Glomerular visceral epithelial cell (primary cell): ENCODE measurements at regions not wholly inside any gene's neighbourhood (a gene's known extent, or its start where the extent isn't known, plus 50 kb on each side); places are given as distances from the start of the nearest gene placed in this dataset.

ENCODE experiments used
- DNase-seq: peaks from one replicate; pipeline ENCODE4 v3.0.0-alpha.2; 2016; ENCODE audit errors: extremely low spot score

DNA sequence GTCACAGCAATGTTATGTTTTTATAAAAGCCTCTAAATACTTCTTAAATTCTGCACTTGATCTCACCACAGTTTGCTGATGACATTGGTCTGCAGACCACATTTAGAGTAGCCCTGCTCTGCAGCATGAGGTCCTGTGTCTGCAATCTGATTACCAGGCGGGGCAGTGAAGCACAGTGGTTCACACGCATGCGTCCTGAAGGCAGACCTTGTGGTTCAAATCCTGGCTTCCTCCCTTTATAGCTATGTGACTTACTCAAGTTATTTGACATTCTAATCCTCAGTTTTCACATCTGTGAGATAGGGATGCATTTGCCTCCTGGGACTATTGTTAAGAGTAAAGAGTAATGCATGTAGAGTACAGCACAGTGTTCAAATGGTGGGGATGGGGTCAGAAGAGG, 50.3 kb downstream of the BMAL2 start:
- DNase-seq: no peak

DNA sequence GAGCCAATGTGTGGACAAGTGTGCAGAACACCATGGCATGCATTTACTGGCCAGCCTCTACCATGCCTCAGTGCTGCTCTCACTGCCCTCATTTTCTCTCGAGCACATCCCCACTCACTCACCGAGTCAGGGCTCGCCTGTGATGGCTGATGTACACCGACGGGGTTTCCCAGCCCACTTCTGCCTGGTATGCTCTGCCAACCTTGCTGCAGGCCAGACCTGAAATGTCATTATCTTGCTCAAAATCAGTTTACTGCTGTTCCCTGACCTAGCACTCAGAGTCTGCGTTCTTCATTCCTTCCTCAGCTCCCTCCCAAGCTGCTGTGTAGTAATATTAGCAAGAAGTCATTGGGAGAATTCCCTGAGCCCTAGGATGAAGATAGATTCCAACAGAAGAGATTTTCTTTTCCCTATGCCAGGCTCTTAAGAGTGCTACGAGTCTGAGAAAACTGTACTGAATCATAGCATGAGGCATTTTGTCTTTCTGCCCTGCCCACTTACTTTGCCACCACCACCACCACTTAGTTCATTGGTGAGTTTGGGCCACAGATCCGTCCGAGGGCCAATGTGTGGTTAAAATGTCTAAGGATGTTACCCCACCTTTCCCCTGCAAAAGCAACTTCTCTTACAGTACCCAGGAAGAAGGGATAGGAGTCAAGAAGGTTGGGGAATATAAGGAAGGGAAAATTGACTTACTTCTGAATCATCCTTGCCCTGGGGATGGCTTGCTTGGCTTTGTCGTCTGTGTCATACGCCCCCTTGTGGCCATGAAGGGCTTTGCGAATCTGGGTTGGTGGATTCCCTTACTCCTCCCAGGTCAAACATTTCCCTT, 51.0 kb downstream of the BMAL2 start:
- peak; percentile 79 for DNase-seq

- DNase-seq: no peak
Measured at GRCh38 chr12:27384261-27384590, 51.6 kb downstream of the BMAL2 start.

- DNase-seq: no peak
Measured at GRCh38 chr12:27385766-27386564, 53.3 kb downstream of the BMAL2 start.

GRCh38 chr12:27387473-27387872, 54.8 kb downstream of the BMAL2 start:
- peak; percentile 39 for DNase-seq

GRCh38 chr12:27388650-27389049, 56.0 kb downstream of the BMAL2 start:
- no peak for DNase-seq

DNA sequence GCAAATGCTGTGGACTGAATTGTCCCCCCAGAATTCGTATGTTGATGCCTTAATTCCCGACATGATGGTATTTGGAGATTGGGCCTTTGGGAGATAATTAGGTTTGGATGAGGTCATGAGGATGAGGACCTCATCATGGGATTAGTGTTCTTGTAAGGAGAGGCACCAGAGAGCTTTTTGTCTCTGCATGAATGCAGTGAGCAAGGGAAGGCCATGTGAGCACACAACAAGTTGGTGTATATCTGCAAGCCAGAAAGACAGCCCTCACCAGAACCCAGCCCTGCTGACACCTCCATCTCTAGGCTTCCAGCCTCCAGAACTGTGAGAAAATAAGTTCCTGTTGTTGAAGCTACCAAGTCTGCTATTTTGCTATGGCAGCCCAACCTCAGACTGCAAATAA, 51.9 kb upstream of the SMCO2 start:
- DNase-seq: no peak

DNA sequence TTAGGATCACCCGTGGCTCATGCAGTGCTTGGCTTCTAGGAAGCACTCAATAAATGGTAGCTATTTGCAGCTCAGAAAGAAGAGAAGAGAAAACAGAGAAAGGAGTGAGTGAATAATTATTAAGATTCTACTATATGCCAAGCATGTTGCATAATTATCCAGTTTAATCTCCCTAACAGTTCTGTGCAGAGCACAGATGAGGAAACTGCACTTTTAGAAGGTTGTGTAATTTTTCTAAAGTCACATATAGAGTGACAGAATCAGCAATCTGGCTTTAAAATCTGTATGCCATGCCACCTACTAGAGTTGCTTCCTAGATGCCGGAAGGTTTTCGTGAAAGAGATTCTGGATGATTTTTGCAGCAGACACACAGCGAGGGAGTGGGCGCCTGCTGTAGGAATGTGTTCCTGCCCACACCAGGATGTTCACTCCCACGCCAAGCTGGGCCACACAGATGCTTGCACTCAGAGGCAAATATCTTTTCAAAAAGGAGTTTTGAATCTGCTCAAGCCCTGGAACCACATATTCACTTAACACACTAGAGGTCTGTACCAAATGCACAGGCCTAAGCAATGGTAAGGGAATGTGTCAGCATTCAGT, 50.2 kb upstream of the SMCO2 start:
- no peak for DNase-seq
